WTC11 (cell line): ENCODE measurements at regions not wholly inside any gene's neighbourhood (a gene's known extent, or its start where the extent isn't known, plus 50 kb on each side); places are given as distances from the start of the nearest gene placed in this dataset.

ENCODE experiments used
- ATAC-seq: fragments of 200-7000 bp; cut with Tn5 transposase; 2 replicates; pipeline ENCODE4 v1.10.0; 2021; ENCODE audit warnings: mild to moderate bottlenecking, moderate library complexity
- CTCF ChIA-PET: fragments of 300-600 bp; sonication (Branson Sonifier 250); formaldehyde crosslinking; loops from one replicate; lab custom pipeline; 2021; ENCODE audit warnings: antibody characterized with exemption; lab: Charles Lee
- POLR2A ChIA-PET: fragments of 350-600 bp; sonication (Branson Sonifier 250); formaldehyde crosslinking; loops from one replicate; lab custom pipeline; 2021; ENCODE audit warnings: antibody characterized with exemption; lab: Charles Lee
- DNase-seq: peaks from one replicate; pipeline ENCODE4 v3.0.0; 2021; ENCODE audit warnings: low spot score
- H3K27ac Mint-ChIP-seq: 2 replicates; pipeline ENCODE4 v1.8.0; 2021; ENCODE audit warnings: mixed read lengths
- H3K27me3 Mint-ChIP-seq: 2 replicates; pipeline ENCODE4 v1.8.0; 2021; ENCODE audit warnings: low read depth, mild to moderate bottlenecking, moderate library complexity, mixed read lengths
- H3K36me3 Mint-ChIP-seq: 2 replicates; pipeline ENCODE4 v1.8.0; 2021; ENCODE audit warnings: mixed read lengths
- H3K4me1 Mint-ChIP-seq: 2 replicates; pipeline ENCODE4 v1.8.0; 2022; ENCODE audit warnings: mixed read lengths
- H3K4me3 Mint-ChIP-seq: 2 replicates; pipeline ENCODE4 v1.8.0; 2021; ENCODE audit warnings: mild to moderate bottlenecking, moderate library complexity, mixed read lengths
- H3K9me3 Mint-ChIP-seq: 2 replicates; pipeline ENCODE4 v1.8.0; 2021; ENCODE audit warnings: mixed read lengths
- CREM ChIP-seq: sonication (generic); formaldehyde crosslinking; IDR thresholded peaks from 2 replicates; pipeline ENCODE4 v1.8.1; 2022; ENCODE audit warnings: mild to moderate bottlenecking, missing genetic modification reagents, moderate library complexity
- ELF4 ChIP-seq: sonication (generic); formaldehyde crosslinking; IDR thresholded peaks from 2 replicates; pipeline ENCODE4 v1.8.1; 2022; ENCODE audit warnings: low read depth, mild to moderate bottlenecking, moderate library complexity, missing genetic modification reagents
- EMX1 ChIP-seq: fragments of 250-450 bp; sonication (Bioruptor Pico); IDR thresholded peaks from 2 replicates; pipeline ENCODE4 v1.8.0; 2021; ENCODE audit warnings: mild to moderate bottlenecking
- GABPB1 ChIP-seq: sonication (generic); formaldehyde crosslinking; IDR thresholded peaks from 2 replicates; pipeline ENCODE4 v1.8.1; 2023; ENCODE audit warnings: mild to moderate bottlenecking, missing genetic modification reagents
- GTF2I ChIP-seq: fragments of 250-450 bp; sonication (Bioruptor Pico); conservative IDR thresholded peaks from 2 replicates; pipeline ENCODE4 v1.4.0; 2021; ENCODE audit warnings: mild to moderate bottlenecking
- HMGA2 ChIP-seq: fragments of 250-450 bp; sonication (Bioruptor Pico); IDR thresholded peaks from 2 replicates; pipeline ENCODE4 v1.4.0; 2021; ENCODE audit warnings: mild to moderate bottlenecking, moderate library complexity
- IRF2 ChIP-seq: sonication (generic); formaldehyde crosslinking; IDR thresholded peaks from 2 replicates; pipeline ENCODE4 v1.8.0; 2022; ENCODE audit warnings: low read depth, missing genetic modification reagents, borderline replicate concordance
- KAT7 ChIP-seq: sonication (generic); formaldehyde crosslinking; IDR thresholded peaks from 2 replicates; pipeline ENCODE4 v1.8.1; 2023; ENCODE audit warnings: missing genetic modification reagents, mild to moderate bottlenecking, borderline replicate concordance
- RORB ChIP-seq: fragments of 250-450 bp; sonication (Bioruptor Pico); IDR thresholded peaks from 2 replicates; pipeline ENCODE4 v1.9.0; 2021; ENCODE audit warnings: mild to moderate bottlenecking
- TCF7 ChIP-seq: sonication (generic); formaldehyde crosslinking; IDR thresholded peaks from 2 replicates; pipeline ENCODE4 v1.8.0; 2022; ENCODE audit warnings: mild to moderate bottlenecking, low read depth, missing genetic modification reagents, moderate library complexity
- TEAD1 ChIP-seq: sonication (generic); formaldehyde crosslinking; IDR thresholded peaks from 2 replicates; pipeline ENCODE4 v1.8.0; 2022; ENCODE audit warnings: mild to moderate bottlenecking, missing genetic modification reagents
- ZMAT4 ChIP-seq: fragments of 250-450 bp; sonication (Bioruptor Pico); IDR thresholded peaks from 2 replicates; pipeline ENCODE4 v1.9.0; 2021; ENCODE audit warnings: mild to moderate bottlenecking
- ZNF219 ChIP-seq: sonication (generic); formaldehyde crosslinking; IDR thresholded peaks from 2 replicates; pipeline ENCODE4 v1.8.0; 2023; ENCODE audit warnings: missing genetic modification reagents, mild to moderate bottlenecking, borderline replicate concordance
- ZNF232 ChIP-seq: sonication (generic); formaldehyde crosslinking; IDR thresholded peaks from 2 replicates; pipeline ENCODE4 v1.8.0; 2022; ENCODE audit warnings: mild to moderate bottlenecking, missing genetic modification reagents
- ZNF416 ChIP-seq: fragments of 250-450 bp; sonication (Bioruptor Pico); IDR thresholded peaks from 2 replicates; pipeline ENCODE4 v1.9.0; 2021; ENCODE audit warnings: mild to moderate bottlenecking, inconsistent platforms
- TF ChIP-seq, protein P1 (sequence below): sonication (generic); formaldehyde crosslinking; IDR thresholded peaks from 2 replicates; pipeline ENCODE4 v1.8.1; 2023; ENCODE audit warnings: mild to moderate bottlenecking, moderate library complexity, missing genetic modification reagents
- TF ChIP-seq, protein P2 (sequence below): sonication (generic); formaldehyde crosslinking; IDR thresholded peaks from 2 replicates; pipeline ENCODE4 v1.8.1; 2023; ENCODE audit warnings: mild to moderate bottlenecking, missing genetic modification reagents, moderate library complexity
- TF ChIP-seq, protein P3 (sequence below): sonication (generic); formaldehyde crosslinking; IDR thresholded peaks from 2 replicates; pipeline ENCODE4 v1.8.1; 2023; ENCODE audit warnings: mild to moderate bottlenecking, missing genetic modification reagents
- TF ChIP-seq, protein P4 (sequence below): fragments of 200-600 bp; IDR thresholded peaks from 2 replicates; pipeline ENCODE4 v1.8.0; 2022; ENCODE audit warnings: antibody characterized with exemption

- Mint-ChIP-seq H3K27me3 (no peaks in the 10 kb centered on the region), H3K4me1 (no peaks in the 10 kb centered on the region), H3K9me3 (peaks cover 15% of the 10 kb centered on the region), H3K27ac (no peak overlapping the region), H3K4me3 (no peak overlapping the region), H3K36me3 (peaks cover 8% of the 10 kb centered on the region; the same call in 1 of the 2 replicates)
- TF ChIP-seq, protein P1, sequence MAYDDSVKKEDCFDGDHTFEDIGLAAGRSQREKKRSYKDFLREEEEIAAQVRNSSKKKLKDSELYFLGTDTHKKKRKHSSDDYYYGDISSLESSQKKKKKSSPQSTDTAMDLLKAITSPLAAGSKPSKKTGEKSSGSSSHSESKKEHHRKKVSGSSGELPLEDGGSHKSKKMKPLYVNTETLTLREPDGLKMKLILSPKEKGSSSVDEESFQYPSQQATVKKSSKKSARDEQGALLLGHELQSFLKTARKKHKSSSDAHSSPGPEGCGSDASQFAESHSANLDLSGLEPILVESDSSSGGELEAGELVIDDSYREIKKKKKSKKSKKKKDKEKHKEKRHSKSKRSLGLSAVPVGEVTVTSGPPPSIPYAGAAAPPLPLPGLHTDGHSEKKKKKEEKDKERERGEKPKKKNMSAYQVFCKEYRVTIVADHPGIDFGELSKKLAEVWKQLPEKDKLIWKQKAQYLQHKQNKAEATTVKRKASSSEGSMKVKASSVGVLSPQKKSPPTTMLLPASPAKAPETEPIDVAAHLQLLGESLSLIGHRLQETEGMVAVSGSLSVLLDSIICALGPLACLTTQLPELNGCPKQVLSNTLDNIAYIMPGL: no peak
- TF ChIP-seq KAT7 (CRISPR knock-in tag) (no peak), TCF7 (CRISPR knock-in tag) (no peak), ZNF219 (CRISPR knock-in tag) (no peak), HMGA2 (CRISPR knock-in tag) (no peak), ELF4 (CRISPR knock-in tag) (no peak), ZNF232 (no peak), RORB (CRISPR knock-in tag) (no peak), TEAD1 (CRISPR knock-in tag) (no peak), GTF2I (no peak), IRF2 (CRISPR knock-in tag) (no peak), ZNF416 (CRISPR knock-in tag) (no peak), GABPB1 (no peak), CREM (CRISPR knock-in tag) (no peak), EMX1 (no peak)
- TF ChIP-seq, protein P2, sequence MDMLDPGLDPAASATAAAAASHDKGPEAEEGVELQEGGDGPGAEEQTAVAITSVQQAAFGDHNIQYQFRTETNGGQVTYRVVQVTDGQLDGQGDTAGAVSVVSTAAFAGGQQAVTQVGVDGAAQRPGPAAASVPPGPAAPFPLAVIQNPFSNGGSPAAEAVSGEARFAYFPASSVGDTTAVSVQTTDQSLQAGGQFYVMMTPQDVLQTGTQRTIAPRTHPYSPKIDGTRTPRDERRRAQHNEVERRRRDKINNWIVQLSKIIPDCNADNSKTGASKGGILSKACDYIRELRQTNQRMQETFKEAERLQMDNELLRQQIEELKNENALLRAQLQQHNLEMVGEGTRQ (CRISPR knock-in tag): no peak
- TF ChIP-seq, protein P3, sequence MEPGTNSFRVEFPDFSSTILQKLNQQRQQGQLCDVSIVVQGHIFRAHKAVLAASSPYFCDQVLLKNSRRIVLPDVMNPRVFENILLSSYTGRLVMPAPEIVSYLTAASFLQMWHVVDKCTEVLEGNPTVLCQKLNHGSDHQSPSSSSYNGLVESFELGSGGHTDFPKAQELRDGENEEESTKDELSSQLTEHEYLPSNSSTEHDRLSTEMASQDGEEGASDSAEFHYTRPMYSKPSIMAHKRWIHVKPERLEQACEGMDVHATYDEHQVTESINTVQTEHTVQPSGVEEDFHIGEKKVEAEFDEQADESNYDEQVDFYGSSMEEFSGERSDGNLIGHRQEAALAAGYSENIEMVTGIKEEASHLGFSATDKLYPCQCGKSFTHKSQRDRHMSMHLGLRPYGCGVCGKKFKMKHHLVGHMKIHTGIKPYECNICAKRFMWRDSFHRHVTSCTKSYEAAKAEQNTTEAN: no peak
- TF ChIP-seq, protein P4, sequence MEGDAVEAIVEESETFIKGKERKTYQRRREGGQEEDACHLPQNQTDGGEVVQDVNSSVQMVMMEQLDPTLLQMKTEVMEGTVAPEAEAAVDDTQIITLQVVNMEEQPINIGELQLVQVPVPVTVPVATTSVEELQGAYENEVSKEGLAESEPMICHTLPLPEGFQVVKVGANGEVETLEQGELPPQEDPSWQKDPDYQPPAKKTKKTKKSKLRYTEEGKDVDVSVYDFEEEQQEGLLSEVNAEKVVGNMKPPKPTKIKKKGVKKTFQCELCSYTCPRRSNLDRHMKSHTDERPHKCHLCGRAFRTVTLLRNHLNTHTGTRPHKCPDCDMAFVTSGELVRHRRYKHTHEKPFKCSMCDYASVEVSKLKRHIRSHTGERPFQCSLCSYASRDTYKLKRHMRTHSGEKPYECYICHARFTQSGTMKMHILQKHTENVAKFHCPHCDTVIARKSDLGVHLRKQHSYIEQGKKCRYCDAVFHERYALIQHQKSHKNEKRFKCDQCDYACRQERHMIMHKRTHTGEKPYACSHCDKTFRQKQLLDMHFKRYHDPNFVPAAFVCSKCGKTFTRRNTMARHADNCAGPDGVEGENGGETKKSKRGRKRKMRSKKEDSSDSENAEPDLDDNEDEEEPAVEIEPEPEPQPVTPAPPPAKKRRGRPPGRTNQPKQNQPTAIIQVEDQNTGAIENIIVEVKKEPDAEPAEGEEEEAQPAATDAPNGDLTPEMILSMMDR: no peak
- ChIA-PET CTCF (no interaction called here), POLR2A (no interaction called here)
- DNase-seq: no peak
- ATAC-seq: no peak
Observed at GRCh38 chr9:28628031-28628430, 1054.8 kb upstream of the C9orf72 start.

- ATAC-seq (peak; percentile 80), DNase-seq (no peak)
- POLR2A ChIA-PET: no interaction called here
- H3K36me3 Mint-ChIP-seq: 0 out of 2 replicates have a peak, but pooled peaks cover 4% of the 10 kb centered on the region
- peaks cover 36% of the 10 kb centered on the region for H3K4me1 Mint-ChIP-seq
- H3K27me3 Mint-ChIP-seq: no peaks in the 10 kb centered on the region
- H3K9me3 Mint-ChIP-seq: peaks cover 6% of the 10 kb centered on the region
- TF ChIP-seq, protein P1: no peak
- TF ChIP-seq ZMAT4 (CRISPR knock-in tag): no peak
- TF ChIP-seq, protein P4: peak; percentile 55
- H3K27ac Mint-ChIP-seq: no peak overlapping the region
- CTCF ChIA-PET: interaction anchor here (0.8 to 2.2 kb wide), 3 partner anchors 9 to 565 kb away, joined by 3 to 5 read pairs (median 3); no protein-coding TSS in a partner anchor
- H3K4me3 Mint-ChIP-seq: no peak overlapping the region
Observed at GRCh38 chr9:28648723-28649122, 1075.4 kb upstream of the C9orf72 start.
